Left ventricle myocardium inferior (tissue), 1 donor: ENCODE measurements at regions not wholly inside any gene's neighbourhood (a gene's known extent, or its start where the extent isn't known, plus 50 kb on each side); places are given as distances from the start of the nearest gene placed in this dataset.

Experiments used
- DNase-seq: peaks from one replicate; pipeline ENCODE4 v3.0.0-alpha.2; 2020
- H3K27ac ChIP-seq: fragments of 200-600 bp; replicated peaks from 2 replicates; pipeline ENCODE4 v1.8.0; 2021
- H3K27me3 ChIP-seq: fragments of 200-600 bp; 2 replicates; pipeline ENCODE4 v1.8.0; 2021; ENCODE audit warnings: low read depth
- H3K36me3 ChIP-seq: fragments of 200-600 bp; 2 replicates; pipeline ENCODE4 v1.8.0; 2021
- H3K4me1 ChIP-seq: fragments of 200-600 bp; 2 replicates; pipeline ENCODE4 v1.8.0; 2021
- H3K4me3 ChIP-seq: fragments of 200-600 bp; 2 replicates; pipeline ENCODE4 v1.8.0; 2021; ENCODE audit warnings: mild to moderate bottlenecking, moderate library complexity
- H3K9me3 ChIP-seq: fragments of 200-600 bp; replicated peaks from 2 replicates; pipeline ENCODE4 v1.8.0; 2021
- intact Hi-C: fragments of 100-400 bp; cut with micrococcal nuclease; formaldehyde crosslinking; loops from one replicate; pipeline ENCODE4 v1.11.0; 2022
- TF ChIP-seq, protein P1 (sequence below): fragments of 200-600 bp; IDR thresholded peaks from 2 replicates; pipeline ENCODE4 v1.8.0; 2021; ENCODE audit warnings: antibody characterized with exemption, mild to moderate bottlenecking, borderline replicate concordance
- donor health status: DM: no; HTN: yes; CAD: no; lungs with severe emphysema.

GRCh38 chr7:35370687-35371086, 116.8 kb upstream of the TBX20 start:
- TF ChIP-seq, protein P1, sequence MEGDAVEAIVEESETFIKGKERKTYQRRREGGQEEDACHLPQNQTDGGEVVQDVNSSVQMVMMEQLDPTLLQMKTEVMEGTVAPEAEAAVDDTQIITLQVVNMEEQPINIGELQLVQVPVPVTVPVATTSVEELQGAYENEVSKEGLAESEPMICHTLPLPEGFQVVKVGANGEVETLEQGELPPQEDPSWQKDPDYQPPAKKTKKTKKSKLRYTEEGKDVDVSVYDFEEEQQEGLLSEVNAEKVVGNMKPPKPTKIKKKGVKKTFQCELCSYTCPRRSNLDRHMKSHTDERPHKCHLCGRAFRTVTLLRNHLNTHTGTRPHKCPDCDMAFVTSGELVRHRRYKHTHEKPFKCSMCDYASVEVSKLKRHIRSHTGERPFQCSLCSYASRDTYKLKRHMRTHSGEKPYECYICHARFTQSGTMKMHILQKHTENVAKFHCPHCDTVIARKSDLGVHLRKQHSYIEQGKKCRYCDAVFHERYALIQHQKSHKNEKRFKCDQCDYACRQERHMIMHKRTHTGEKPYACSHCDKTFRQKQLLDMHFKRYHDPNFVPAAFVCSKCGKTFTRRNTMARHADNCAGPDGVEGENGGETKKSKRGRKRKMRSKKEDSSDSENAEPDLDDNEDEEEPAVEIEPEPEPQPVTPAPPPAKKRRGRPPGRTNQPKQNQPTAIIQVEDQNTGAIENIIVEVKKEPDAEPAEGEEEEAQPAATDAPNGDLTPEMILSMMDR, result no peak
- peaks cover 10% of the 10 kb centered on the region for H3K4me1 ChIP-seq
- H3K4me3 ChIP-seq, result no peak overlapping the region
- intact Hi-C loops, result no loop called here
- DNase-seq, result no peak
- H3K36me3 ChIP-seq, result no peaks in the 10 kb centered on the region
- no peaks in the 10 kb centered on the region for H3K27me3 ChIP-seq
- H3K9me3 ChIP-seq, result no peaks in the 10 kb centered on the region
- no peak overlapping the region for H3K27ac ChIP-seq

DNA sequence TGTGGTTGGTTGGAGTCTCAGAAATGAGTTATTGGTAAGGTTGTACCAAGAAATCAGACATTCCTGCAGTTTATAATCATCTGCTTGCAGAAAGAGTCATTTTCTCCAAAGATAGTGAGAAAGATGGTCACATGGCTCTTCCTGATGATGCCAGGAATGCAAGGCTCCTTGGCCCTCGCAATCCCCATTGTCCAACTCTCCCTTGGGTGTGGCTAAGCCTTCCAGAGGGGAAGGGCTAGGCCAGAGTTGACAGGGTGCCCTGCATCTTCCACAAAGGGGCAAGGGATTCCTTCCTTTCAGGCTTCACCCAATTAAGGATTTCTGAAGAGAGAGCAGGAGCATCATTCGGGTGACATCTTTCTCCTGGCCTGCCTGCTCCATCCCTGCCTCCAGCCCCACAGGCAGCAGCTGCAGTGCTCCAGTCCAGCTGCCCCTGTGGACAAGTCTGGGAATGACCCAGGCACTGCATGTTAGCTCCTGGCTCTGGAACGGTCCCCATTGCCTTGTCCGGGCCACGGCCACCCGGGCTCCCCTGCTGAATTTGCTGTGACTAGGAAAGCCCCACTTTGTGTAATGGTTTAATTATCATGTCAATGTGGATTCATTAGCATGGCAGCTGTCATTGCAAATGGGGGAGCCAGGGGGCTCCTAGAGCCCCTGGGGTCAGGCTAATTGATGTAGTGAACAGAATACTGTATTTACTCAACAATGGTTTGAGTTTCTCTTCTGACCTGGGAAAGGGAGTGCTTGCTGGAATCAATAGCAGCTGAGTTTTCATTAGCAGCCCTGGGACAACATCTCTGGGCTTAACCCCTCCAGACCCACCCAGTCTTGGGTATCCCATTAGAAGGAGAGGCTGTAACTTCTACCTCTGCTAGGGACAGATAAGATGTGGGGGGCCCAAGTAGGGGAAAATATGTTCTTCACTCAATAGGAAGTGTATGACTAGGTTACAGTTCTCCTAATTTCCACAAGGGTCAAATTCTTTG, 112.6 kb upstream of the TBX20 start:
- Histone ChIP-seq H3K27ac (no peak overlapping the region), H3K27me3 (no peaks in the 10 kb centered on the region), H3K4me3 (no peak overlapping the region), H3K4me1 (no peaks in the 10 kb centered on the region), H3K9me3 (no peaks in the 10 kb centered on the region), H3K36me3 (no peaks in the 10 kb centered on the region)
- TF ChIP-seq, protein P1, result no peak
- DNase-seq, result no peak
- intact Hi-C loops, result no loop called here

- Histone ChIP-seq H3K27ac (no peak overlapping the region), H3K4me1 (no peaks in the 10 kb centered on the region), H3K4me3 (no peak overlapping the region), H3K27me3 (no peaks in the 10 kb centered on the region), H3K9me3 (no peaks in the 10 kb centered on the region), H3K36me3 (no peaks in the 10 kb centered on the region)
- intact Hi-C loops, result no loop called here
- DNase-seq, result no peak
- TF ChIP-seq, protein P1, result no peak
Measured at GRCh38 chr7:35365523-35365922, 111.6 kb upstream of the TBX20 start.

GRCh38 chr7:35362341-35362740, 108.4 kb upstream of the TBX20 start:
- Histone ChIP-seq H3K4me3 (no peak overlapping the region), H3K27me3 (no peaks in the 10 kb centered on the region), H3K9me3 (peaks cover 14% of the 10 kb centered on the region), H3K36me3 (no peaks in the 10 kb centered on the region), H3K27ac (no peak overlapping the region), H3K4me1 (no peaks in the 10 kb centered on the region)
- intact Hi-C loops, result no loop called here
- TF ChIP-seq, protein P1, result no peak
- DNase-seq, result no peak

DNA sequence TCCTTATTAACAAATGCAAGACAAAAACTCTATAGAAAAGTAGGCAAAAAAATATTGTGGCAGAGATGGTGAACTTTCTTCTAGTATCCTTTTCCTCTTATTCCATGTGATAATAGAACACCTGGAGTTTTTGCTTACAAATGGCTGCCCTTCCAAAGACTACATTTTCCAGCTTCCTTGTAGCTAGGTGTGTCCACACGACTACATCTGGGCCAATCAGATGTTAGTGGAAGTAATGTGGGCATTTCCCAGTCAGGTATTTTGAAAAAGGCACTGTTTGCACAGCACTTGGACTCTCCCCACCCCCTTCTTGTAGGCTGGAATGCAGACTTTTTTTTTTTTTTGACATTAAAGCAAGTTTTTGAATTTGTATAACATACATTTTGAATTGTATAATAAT, 105.5 kb upstream of the TBX20 start:
- peaks cover 11% of the 10 kb centered on the region for H3K4me1 ChIP-seq
- H3K4me3 ChIP-seq, result no peak overlapping the region
- TF ChIP-seq, protein P1, result no peak
- no peaks in the 10 kb centered on the region for H3K36me3 ChIP-seq
- peaks cover 14% of the 10 kb centered on the region for H3K9me3 ChIP-seq
- H3K27ac ChIP-seq, result no peak overlapping the region
- no peak for DNase-seq
- no peaks in the 10 kb centered on the region for H3K27me3 ChIP-seq
- intact Hi-C loops, result no loop called here
